GM12873 (cell line): ENCODE measurements at regions not wholly inside any gene's neighbourhood (a gene's known extent, or its start where the extent isn't known, plus 50 kb on each side); places are given as distances from the start of the nearest gene placed in this dataset.

Experiments used
- TF ChIP-seq, protein P1 (sequence below): IDR thresholded peaks from 2 replicates; pipeline ENCODE4 v1.5.1; 2012; ENCODE audit warnings: low read depth, mild to moderate bottlenecking, moderate library complexity, low read length, control low read depth; ENCODE audit not compliant: insufficient read depth; ENCODE audit errors: missing control alignments

DNA sequence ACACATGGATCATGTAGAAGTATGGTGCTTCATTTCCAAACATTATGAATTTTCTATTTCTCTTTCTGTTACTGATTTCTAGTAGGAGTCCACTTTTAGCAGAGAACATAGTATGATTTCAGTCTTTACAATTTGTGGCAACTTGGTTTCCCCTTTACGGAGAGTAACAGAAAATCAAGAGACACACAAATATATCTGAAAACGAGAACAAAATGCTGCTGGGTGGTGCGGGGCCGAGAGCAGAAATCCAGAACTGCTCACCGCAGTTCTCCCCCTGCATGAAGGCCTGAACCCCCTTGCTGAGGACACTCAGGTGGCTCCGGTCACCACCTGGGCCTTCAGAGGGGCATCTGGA is 94.5 kb upstream of the FMN2 start:
- TF ChIP-seq, protein P1, sequence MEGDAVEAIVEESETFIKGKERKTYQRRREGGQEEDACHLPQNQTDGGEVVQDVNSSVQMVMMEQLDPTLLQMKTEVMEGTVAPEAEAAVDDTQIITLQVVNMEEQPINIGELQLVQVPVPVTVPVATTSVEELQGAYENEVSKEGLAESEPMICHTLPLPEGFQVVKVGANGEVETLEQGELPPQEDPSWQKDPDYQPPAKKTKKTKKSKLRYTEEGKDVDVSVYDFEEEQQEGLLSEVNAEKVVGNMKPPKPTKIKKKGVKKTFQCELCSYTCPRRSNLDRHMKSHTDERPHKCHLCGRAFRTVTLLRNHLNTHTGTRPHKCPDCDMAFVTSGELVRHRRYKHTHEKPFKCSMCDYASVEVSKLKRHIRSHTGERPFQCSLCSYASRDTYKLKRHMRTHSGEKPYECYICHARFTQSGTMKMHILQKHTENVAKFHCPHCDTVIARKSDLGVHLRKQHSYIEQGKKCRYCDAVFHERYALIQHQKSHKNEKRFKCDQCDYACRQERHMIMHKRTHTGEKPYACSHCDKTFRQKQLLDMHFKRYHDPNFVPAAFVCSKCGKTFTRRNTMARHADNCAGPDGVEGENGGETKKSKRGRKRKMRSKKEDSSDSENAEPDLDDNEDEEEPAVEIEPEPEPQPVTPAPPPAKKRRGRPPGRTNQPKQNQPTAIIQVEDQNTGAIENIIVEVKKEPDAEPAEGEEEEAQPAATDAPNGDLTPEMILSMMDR = no peak

DNA sequence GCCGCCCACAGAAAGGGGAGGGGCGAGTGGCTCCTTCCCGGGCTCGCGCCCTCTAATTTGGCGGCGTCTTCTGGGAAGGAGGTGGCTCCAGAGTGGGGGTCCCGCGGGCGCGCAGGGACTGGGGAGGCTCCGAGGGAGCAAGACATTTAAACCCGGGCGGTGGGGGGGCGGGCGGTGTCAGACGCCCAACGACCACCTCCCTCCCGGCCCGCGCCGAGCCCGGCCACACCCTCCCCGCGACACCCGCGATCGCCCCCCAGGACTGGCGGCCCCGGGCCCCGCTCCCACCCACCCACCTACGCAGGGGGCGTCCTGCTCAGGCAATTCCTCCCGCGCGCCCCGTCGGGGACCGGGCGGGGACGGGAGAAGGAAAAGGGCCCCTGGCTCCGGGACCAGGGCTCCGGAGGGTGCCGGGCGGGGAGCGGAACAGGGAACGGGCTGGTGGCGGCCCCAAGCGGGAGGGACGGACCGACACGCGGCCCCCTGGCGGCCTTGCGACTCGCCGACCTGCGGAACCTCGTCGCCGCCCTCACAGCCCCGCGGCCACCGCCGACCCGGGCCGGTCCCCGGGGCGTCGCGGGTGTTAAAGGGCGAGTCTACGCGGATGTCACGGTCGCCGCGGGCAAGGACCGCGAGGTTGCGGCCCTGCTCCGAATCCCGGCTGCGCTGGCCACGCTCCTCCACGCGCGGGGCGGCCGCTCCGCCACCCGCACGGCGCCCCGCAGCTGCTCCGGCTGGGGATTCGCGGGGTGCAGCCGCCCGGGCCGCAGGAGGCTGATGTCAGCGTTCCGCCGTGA is 94.0 kb upstream of the FMN2 start:
- TF ChIP-seq, protein P1 = no peak

DNA sequence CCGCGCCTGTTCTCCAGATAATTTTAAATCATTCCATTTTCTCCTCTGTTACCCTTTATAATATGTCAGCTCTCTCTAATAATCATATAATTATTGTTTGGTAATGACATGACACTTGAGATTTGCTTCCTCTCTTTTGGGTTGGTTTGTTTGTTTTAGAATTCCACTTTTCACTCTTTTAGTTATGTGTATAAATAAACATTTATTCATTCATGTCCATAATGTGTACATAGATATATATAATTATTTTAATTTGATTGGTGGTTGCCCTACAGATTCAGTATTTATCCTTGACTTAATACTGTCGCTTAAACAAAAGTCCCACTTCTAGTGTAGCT is 93.4 kb upstream of the FMN2 start:
- TF ChIP-seq, protein P1 = no peak

DNA sequence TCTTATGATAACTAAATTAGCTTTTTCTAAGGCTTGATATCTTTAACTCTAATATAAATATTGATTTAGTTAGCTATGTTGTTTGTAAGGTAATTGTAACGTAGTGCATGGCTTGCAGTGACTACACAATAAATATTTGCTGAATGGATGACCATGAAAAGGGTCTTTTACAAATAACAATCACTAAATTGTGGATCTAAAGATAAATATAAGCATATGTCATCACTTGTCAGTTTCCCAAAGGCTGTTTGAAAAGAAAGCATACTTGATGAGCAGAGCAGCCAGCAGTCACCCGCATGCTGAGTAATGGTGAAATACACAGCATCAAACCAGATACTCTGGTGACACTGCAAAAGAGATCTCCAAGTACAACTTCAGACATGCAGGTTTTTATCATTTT is 92.5 kb upstream of the FMN2 start:
- TF ChIP-seq, protein P1 = no peak

DNA sequence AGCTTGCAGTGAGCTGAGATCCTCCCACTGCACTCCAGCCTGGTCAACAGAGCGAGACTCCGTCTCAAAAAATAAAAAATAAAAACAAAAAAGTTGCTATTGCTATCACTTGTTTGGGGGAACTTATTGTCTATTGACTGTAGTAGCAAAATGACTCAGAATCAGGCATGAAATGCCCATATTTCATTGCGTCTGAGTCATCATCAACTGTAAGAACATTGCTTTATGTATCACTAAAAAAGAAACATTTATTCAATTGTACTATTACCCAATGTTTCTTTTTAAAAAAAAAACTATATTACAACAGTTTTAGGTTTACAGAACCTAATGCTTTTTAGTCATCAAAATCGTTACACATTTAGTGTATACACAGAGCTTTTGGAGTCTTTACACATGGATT is 91.0 kb upstream of the FMN2 start:
- TF ChIP-seq, protein P1 = no peak

DNA sequence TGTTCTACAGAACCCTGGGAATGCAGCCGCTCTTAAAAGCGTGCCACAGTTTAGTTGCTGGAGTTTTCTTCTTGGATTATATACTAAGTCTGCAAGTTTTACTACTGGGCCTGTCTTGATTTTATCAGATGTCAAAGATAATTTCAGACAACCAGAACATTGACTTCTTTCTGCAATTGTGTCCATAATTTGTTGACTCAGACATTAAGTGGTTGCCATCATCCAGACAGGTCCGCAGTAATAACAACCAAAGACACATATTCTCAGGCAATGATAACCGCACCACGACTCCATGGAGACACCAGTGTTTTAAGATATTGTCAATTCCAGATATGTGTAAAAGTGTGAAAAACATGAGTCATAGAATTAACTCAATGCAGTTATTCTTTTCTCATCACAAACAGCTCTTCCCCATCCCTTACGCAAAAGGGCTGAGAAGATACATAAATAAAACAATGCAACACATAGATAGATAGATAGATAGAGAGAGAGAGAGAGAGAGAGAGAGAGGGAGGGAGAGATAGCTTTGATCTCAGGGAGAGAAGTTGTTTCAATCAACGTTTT is 90.4 kb upstream of the FMN2 start:
- TF ChIP-seq, protein P1 = no peak

DNA sequence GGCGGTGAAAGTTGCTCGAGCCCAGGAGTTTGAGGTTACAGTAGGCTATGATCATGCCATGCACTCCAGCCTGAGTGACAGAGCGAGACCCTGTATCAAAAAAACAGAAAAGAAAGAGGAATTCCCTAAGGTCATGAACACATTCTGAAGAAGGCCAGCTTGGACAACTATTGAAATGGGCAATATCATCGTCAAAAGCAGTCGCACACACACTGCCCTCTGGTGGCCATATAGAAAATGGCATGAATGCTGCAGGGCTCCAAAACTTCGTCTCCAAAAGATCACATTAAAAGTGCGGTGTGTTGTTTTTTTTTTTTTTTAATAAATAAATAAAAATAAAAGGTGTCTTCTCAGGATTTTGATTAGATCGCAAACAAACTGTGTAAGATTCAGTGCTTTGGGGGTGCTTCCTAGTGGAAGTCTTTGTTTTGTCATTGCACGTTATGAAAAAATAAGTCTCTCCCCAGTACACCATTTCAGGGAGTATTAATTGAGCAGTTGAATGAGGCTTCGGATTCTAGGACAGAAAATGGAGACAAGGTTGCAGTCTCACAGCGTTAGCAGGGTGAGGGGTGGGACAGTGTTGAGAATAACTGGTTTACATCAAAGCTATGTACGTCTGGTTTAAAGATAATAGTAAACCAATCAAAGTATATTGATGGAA is 87.5 kb upstream of the FMN2 start:
- TF ChIP-seq, protein P1 = peak; percentile 80
